GM19395 (cell line): ENCODE measurements at regions not wholly inside any gene's neighbourhood (a gene's known extent, or its start where the extent isn't known, plus 50 kb on each side); places are given as distances from the start of the nearest gene placed in this dataset.

Source experiments
- ATAC-seq: cut with Tn5 transposase; IDR thresholded peaks from one replicate; pipeline ENCODE4 v1.9.1; 2021; ENCODE audit warnings: mild to moderate bottlenecking, moderate library complexity; ENCODE audit not compliant: unreplicated experiment

DNA sequence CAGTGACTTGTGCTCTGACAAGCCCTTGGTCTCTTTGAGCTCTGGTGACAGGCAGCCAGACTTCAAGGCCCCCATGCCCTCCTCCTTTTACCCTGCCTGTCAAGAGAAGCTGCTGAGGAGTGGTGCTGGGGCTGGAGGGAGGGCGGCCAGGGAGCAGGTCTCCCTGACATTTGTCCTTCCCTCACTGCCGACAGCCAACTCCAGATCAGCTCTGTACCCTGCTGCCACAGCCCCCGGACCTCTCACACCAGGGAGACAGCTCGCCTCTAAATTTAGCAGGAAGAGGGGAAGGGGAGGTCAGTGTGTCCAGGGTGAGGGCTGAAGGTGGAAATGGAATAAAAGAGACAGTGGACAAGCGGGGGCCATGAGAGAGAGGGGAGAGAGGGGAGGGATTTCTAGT is 155.8 kb downstream of the TDRD15 start:
- no peak for ATAC-seq

DNA sequence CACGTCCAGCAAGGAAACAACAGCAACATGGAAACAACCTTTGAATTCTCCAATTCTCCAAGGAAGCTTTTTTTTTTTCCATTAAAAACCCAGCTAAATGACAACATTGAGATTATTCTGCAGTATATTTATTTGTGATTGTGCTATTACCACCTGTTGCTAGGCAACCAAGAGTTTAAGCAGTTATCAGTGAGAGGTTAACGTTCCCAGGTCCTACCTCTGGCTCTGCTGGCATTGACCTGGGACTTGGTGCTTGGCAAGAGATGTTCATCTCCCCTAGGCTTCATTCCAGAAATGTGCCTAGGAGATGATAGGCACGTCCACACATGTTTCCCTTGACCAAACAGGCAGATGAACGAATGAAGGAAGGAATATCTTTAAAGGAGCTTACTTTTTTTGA is 157.0 kb downstream of the TDRD15 start:
- ATAC-seq = no peak

DNA sequence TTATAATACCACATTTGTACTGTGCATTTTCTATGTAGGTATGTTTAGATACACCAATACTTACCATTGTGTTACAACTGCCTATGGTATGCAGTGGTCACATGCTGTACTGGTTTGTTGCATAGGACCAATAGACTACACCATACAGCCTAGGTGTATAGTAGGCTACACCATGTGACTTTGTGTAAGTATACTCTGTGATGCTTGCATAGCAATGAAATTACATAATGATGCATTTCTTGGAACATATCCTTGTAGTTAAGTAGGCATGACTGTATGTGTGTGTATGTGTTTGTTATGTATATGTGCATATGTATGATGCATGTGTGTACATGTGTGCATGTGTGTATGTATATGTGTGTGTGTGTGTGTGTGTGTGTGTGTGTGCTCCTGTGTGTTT is 157.6 kb downstream of the TDRD15 start:
- no peak for ATAC-seq

- no peak for ATAC-seq
Measured at GRCh38 chr2:21281791-21282514, 158.2 kb downstream of the TDRD15 start.

GRCh38 chr2:21282515-21282898 is 158.7 kb downstream of the TDRD15 start:
- ATAC-seq = no peak

GRCh38 chr2:21288299-21288698 is 164.5 kb downstream of the TDRD15 start:
- no peak for ATAC-seq

GRCh38 chr2:21288739-21289520 is 165.2 kb downstream of the TDRD15 start:
- no peak for ATAC-seq

DNA sequence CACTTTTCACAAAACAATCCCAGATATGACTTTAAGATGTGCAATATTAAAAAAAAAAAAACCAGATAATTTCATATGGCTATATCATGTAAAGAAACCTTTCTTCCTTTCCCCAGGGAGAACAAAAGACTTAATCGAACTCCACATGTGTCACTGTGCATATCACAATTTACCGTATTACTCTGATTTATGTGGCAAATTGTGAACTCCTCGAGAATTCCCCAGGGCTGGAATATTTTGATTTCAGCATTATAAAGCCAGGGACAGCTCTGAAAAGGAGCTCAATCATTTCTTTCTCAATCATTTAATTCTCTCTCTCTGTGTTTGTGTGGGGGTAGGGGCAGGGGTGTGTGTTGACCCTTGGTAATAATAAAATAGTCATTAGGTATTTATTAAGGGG is 165.8 kb downstream of the TDRD15 start:
- no peak for ATAC-seq

GRCh38 chr2:21289989-21290388 is 166.2 kb downstream of the TDRD15 start:
- no peak for ATAC-seq

DNA sequence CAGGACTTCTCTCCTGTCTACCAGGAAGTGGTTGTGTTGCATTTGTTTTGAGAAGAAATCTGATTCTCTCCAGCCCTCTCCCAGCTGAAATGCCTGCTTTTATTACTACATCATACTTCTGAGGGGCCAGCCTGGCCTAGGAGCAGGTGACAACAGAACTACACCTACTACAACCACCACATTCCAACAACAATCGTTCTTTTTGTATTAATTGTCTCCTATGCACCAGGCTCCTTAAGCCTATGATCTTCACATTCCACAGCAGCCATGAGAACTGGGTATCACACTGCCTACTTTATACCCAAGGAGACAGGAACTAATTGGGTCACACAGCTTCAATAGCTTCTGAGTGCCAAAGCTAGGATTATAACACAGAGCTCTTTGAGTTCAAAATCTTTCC is 167.7 kb downstream of the TDRD15 start:
- ATAC-seq = no peak

GRCh38 chr2:21294446-21294845 is 170.7 kb downstream of the TDRD15 start:
- ATAC-seq = no peak

- ATAC-seq = no peak
Measured at GRCh38 chr2:21299411-21299810, 175.6 kb downstream of the TDRD15 start.

GRCh38 chr2:21301871-21302455 is 178.2 kb downstream of the TDRD15 start:
- ATAC-seq = no peak

- no peak for ATAC-seq
Measured at GRCh38 chr2:21303876-21304275, 180.1 kb downstream of the TDRD15 start.

DNA sequence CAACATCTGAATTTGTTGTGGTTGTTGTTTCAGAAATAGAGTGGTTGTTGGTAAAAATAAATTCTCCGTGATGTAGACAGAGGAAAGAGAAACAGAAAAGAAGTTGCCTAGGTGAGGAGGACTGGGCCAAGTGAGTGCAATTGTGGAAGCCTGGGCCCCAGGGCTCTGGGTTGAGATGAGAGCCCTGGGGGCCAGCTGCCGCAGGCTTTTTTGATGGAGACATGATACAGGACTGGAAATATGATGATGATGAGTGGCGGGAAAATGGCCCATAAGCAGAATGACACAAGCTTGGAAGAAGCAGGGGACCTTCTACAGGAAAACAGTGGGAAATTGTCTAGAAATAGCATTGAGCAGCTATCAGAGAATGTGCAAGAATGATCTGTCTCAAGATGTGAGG is 181.8 kb downstream of the TDRD15 start:
- no peak for ATAC-seq

DNA sequence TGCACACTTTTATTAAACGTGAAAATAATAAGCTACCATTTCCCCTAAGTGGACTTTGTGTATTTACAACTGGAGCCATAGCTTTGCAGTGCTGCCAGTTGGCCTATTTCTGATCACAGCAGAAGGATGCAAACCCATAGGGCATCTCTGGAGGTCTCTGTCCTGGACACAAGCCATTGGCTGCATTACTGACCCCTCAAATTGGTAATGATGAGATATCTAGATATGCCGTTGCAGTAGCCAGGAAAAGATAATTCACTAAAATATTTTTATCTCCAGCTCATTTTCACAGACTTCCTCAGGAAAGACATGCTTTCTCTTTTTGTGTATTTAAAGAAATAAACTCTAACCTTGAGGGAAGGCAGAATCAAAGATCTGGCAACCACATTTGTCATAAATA is 182.5 kb downstream of the TDRD15 start:
- ATAC-seq = no peak

GRCh38 chr2:21307037-21307436 is 183.3 kb downstream of the TDRD15 start:
- ATAC-seq = no peak

GRCh38 chr2:21310493-21310892 is 186.7 kb downstream of the TDRD15 start:
- ATAC-seq = no peak

DNA sequence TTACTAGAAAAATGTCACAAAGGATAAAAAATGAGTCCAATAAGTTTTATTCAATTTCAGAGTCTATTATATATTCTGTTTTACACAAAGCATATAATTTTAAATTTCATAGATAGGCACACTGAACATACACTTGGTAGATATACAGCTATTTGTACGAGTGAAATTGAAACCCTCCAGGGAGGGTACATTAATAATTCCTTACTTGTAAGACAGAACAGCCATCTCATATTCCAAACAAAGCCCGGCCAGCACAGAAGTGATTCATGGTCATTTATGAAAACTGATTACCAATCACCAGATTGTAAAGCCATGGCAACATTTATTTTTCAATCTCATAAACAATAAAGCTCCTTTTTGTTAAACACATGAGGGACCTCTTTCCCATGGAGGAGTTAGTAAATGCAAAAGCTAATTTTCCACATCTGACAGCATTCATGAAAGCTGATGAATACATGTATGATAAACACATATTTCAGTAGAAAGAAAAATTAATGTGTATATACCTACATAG is 190.6 kb downstream of the TDRD15 start:
- ATAC-seq = no peak

DNA sequence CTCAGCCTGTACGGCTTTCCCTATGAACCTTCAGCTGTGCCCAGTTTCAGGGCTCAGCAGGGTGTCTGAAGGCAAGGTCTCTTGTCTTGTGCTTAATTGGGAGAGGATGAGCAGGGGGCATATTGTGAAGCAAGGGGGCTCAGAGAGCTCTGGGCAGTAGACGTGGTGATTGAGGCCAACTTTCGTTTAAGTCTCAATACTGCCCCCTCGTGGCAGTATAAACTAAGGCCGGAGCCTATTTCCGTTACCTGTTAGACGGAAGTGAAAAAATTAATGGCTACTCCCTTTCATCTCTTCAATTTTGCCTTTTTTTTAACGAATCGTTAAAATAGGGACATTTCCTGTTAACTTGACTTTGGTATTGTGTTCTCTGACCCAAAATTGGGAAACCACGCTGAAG is 193.4 kb downstream of the TDRD15 start:
- peak; percentile 93 for ATAC-seq

GRCh38 chr2:21318263-21318662 is 194.5 kb downstream of the TDRD15 start:
- no peak for ATAC-seq

DNA sequence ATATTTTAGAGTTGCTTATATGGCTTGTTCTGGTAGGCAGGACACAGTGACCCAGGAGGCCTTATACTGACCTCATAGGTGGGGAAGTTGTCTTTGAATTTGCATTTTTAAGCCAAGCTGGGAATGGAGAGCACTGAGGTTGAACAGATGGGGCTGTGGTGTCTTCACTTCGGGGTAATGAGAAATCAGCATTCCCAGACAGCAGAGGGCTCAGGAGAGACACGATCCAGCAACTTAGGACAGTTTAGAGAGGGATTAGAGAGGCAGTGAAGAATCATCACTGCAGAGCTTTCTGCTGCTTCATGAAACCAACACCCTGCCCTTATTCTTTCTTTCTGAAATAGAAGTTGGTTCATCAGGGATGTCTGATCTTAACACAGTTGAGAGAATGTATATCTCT is 202.4 kb downstream of the TDRD15 start:
- no peak for ATAC-seq
